ENCODE measurements at regions not wholly inside any gene's neighbourhood (a gene's known extent, or its start where the extent isn't known, plus 50 kb on each side); places are given as distances from the start of the nearest gene placed in this dataset.

DNA sequence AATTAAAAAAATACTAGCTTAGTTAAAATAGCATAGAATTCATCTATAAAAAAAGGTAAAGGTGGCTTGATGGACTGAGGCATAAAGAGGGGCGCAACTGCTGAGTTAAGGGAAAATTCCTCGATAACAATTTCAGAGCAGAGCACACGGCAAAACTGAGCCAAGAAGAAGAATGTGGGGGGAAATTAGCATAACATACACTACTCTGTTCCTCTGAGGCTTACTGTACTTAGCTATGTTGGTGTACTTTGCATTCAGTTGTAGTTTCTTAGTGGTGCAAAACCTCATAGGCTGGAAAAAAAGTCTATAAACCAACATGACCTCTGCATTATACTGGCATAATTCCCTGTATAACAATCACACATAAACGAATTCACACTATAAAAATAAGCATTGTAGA is 357.9 kb upstream of the LRRC3B start:
- Histone ChIP-seq H3K27me3 (ENCODE audit: control insufficient read depth, extremely low read depth, insufficient read depth, low read length) (no peaks in the 10 kb centered on the region), H3K4me2 (ENCODE audit: control insufficient read depth, extremely low read depth, insufficient read depth, low read depth, low read length) (no peak overlapping the region), H3K27ac (ENCODE audit: control insufficient read depth, insufficient read depth, low read length) (no peak overlapping the region), H3K9ac (ENCODE audit: control insufficient read depth, extremely low read depth, insufficient read depth, low read length) (no peak overlapping the region), H4K20me1 (ENCODE audit: control insufficient read depth, extremely low read depth, insufficient read depth, low read length) (no peaks in the 10 kb centered on the region), H3K4me1 (ENCODE audit: control insufficient read depth, extremely low read depth, insufficient read depth, low read length) (no peaks in the 10 kb centered on the region), H3K36me3 (ENCODE audit: control insufficient read depth in 2 of 2, extremely low read depth in 1 of 2, insufficient read depth in 2 of 2, low read length in 2 of 2) (no peaks in the 10 kb centered on the region), H3K9me1 (ENCODE audit: control insufficient read depth, extremely low read depth, insufficient read depth, low read length) (no peaks in the 10 kb centered on the region), H3K9me3 (ENCODE audit: control insufficient read depth, low read depth, low read length) (no peaks in the 10 kb centered on the region), H3K4me3 (ENCODE audit: control insufficient read depth in 2 of 3, extremely low read depth in 1 of 3, insufficient read depth in 2 of 3, low read depth in 1 of 3, low read length in 3 of 3) (no peak overlapping the region), H2AFZ (ENCODE audit: control insufficient read depth, low read length) (no peak overlapping the region), H3K79me2 (ENCODE audit: control insufficient read depth, insufficient read depth, low read length) (no peaks in the 10 kb centered on the region)
- dilution Hi-C loops (cut with MboI; ENCODE audit: extremely low pct_ligation_motif_present, low sequenced_read_pairs), result no loop called here
- no peak for FAIRE-seq
- DNase-seq (ENCODE audit: low read depth, low spot score), result no peak
- no peak for TF ChIP-seq EZH2 (IDR thresholded peaks at IDR 0.05; ENCODE audit: low read length)
- TF ChIP-seq, protein P1, sequence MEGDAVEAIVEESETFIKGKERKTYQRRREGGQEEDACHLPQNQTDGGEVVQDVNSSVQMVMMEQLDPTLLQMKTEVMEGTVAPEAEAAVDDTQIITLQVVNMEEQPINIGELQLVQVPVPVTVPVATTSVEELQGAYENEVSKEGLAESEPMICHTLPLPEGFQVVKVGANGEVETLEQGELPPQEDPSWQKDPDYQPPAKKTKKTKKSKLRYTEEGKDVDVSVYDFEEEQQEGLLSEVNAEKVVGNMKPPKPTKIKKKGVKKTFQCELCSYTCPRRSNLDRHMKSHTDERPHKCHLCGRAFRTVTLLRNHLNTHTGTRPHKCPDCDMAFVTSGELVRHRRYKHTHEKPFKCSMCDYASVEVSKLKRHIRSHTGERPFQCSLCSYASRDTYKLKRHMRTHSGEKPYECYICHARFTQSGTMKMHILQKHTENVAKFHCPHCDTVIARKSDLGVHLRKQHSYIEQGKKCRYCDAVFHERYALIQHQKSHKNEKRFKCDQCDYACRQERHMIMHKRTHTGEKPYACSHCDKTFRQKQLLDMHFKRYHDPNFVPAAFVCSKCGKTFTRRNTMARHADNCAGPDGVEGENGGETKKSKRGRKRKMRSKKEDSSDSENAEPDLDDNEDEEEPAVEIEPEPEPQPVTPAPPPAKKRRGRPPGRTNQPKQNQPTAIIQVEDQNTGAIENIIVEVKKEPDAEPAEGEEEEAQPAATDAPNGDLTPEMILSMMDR (optimal IDR thresholded peaks at IDR 0.05 in 1 of 3, IDR thresholded peaks at IDR 0.05 in 1 of 3, conservative IDR thresholded peaks at IDR 0.05 in 1 of 3; ENCODE audit: extremely low read depth in 1 of 3, insufficient read depth in 2 of 3, low read length in 3 of 3), result no peak

DNA sequence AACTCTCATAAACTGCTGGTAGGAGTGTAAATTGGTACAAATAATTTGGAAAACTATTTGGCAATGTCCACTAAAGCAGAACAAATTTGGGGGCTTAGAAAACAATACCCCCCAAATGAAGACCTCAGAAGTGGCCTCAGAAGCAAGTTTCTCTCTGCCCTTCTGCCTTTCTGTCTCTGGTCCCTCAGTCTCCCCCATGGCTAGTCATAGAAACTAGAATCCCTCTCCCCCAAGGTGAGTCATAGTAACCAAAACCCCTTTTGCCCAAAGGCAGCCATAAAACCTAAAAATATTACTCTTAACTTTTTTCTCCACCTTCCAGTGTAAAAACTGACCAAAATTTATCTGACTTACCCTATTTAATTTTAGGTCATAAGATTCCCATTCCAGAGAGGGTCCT is 350.7 kb upstream of the LRRC3B start:
- no peaks in the 10 kb centered on the region for H3K9me3 ChIP-seq (ENCODE audit: control insufficient read depth, low read depth, low read length)
- no peaks in the 10 kb centered on the region for H3K9me1 ChIP-seq (ENCODE audit: control insufficient read depth, extremely low read depth, insufficient read depth, low read length)
- TF ChIP-seq EZH2 (IDR thresholded peaks at IDR 0.05; ENCODE audit: low read length), result no peak
- TF ChIP-seq, protein P1 (optimal IDR thresholded peaks at IDR 0.05 in 1 of 3, IDR thresholded peaks at IDR 0.05 in 1 of 3, conservative IDR thresholded peaks at IDR 0.05 in 1 of 3; ENCODE audit: extremely low read depth in 1 of 3, insufficient read depth in 2 of 3, low read length in 3 of 3), result no peak
- no peak overlapping the region for H3K27ac ChIP-seq (ENCODE audit: control insufficient read depth, insufficient read depth, low read length)
- H3K4me3 ChIP-seq (ENCODE audit: control insufficient read depth in 2 of 3, extremely low read depth in 1 of 3, insufficient read depth in 2 of 3, low read depth in 1 of 3, low read length in 3 of 3), result no peak overlapping the region
- no peaks in the 10 kb centered on the region for H3K79me2 ChIP-seq (ENCODE audit: control insufficient read depth, insufficient read depth, low read length)
- H3K4me2 ChIP-seq (ENCODE audit: control insufficient read depth, extremely low read depth, insufficient read depth, low read depth, low read length), result no peak overlapping the region
- H3K4me1 ChIP-seq (ENCODE audit: control insufficient read depth, extremely low read depth, insufficient read depth, low read length), result no peaks in the 10 kb centered on the region
- H3K36me3 ChIP-seq (ENCODE audit: control insufficient read depth in 2 of 2, extremely low read depth in 1 of 2, insufficient read depth in 2 of 2, low read length in 2 of 2), result no peaks in the 10 kb centered on the region
- H3K9ac ChIP-seq (ENCODE audit: control insufficient read depth, extremely low read depth, insufficient read depth, low read length), result no peak overlapping the region
- no peaks in the 10 kb centered on the region for H3K27me3 ChIP-seq (ENCODE audit: control insufficient read depth, extremely low read depth, insufficient read depth, low read length)
- dilution Hi-C loops (cut with MboI; ENCODE audit: extremely low pct_ligation_motif_present, low sequenced_read_pairs), result no loop called here
- no peak overlapping the region for H2AFZ ChIP-seq (ENCODE audit: control insufficient read depth, low read length)
- FAIRE-seq (no peak), DNase-seq (ENCODE audit: low read depth, low spot score) (no peak)
- no peaks in the 10 kb centered on the region for H4K20me1 ChIP-seq (ENCODE audit: control insufficient read depth, extremely low read depth, insufficient read depth, low read length)

Measured in keratinocyte (primary cell).